Lower leg skin (tissue), 4 donors: ENCODE measurements at regions not wholly inside any gene's neighbourhood (a gene's known extent, or its start where the extent isn't known, plus 50 kb on each side); places are given as distances from the start of the nearest gene placed in this dataset.

Experiments used
- DNase-seq, 2 donors: peaks; one replicate each; pipeline ENCODE4 v3.0.0-alpha.2; 2019; ENCODE audit warnings: low spot score in 2 of 2
- H3K4me3 ChIP-seq: fragments of 200-600 bp; sonication (generic); 2 replicates; pipeline ENCODE4 v1.5.1; 2017; ENCODE audit warnings: mild to moderate bottlenecking, low read depth; ENCODE audit not compliant: poor library complexity, severe bottlenecking
- POLR2A ChIP-seq, 2 donors: fragments of 450-650 bp; IDR thresholded peaks; one replicate each; pipeline ENCODE4 v1.6.1; 2016 to 2017; ENCODE audit warnings: antibody characterized with exemption in 2 of 2, mild to moderate bottlenecking in 1 of 2, moderate library complexity in 1 of 2
- WGBS, 2 donors: methylation state at CpG; one replicate each; pipeline ENCODE4 v1.1.5; 2018; 5-methylcytosine and 5-hydroxymethylcytosine counted together
- intact Hi-C: fragments of 100-400 bp; cut with DNase I; formaldehyde crosslinking; loops from one replicate; pipeline ENCODE4 v1.15.0; 2023; ENCODE audit warnings: low total_unique reads
- TF ChIP-seq, protein P1 (sequence below), 3 donors: fragments of 450-650 bp; IDR thresholded peaks; one replicate each; pipeline ENCODE4 v1.5.1; 2016; ENCODE audit warnings: antibody characterized with exemption in 3 of 3, mild to moderate bottlenecking in 3 of 3, moderate library complexity in 2 of 3

DNA sequence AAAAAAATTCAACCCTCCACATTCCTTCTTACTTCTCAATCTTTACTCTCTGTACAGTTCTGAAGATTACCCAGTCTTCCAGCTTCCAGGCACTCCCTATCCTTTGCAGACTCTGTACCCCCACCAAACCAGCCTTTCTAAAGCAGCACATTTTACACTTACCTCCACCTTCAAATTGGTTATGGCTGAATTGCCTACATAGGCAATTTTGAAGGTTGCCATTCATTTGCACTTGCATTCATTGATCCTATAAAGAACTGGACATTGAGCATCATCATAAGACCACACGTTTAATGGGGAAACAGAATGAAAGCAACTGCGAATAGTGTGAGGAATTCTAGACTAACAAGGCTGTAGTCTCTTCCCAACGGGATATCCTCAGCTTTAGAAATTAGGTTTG is 233.4 kb downstream of the TRIB2 start:
- TF ChIP-seq, protein P1, sequence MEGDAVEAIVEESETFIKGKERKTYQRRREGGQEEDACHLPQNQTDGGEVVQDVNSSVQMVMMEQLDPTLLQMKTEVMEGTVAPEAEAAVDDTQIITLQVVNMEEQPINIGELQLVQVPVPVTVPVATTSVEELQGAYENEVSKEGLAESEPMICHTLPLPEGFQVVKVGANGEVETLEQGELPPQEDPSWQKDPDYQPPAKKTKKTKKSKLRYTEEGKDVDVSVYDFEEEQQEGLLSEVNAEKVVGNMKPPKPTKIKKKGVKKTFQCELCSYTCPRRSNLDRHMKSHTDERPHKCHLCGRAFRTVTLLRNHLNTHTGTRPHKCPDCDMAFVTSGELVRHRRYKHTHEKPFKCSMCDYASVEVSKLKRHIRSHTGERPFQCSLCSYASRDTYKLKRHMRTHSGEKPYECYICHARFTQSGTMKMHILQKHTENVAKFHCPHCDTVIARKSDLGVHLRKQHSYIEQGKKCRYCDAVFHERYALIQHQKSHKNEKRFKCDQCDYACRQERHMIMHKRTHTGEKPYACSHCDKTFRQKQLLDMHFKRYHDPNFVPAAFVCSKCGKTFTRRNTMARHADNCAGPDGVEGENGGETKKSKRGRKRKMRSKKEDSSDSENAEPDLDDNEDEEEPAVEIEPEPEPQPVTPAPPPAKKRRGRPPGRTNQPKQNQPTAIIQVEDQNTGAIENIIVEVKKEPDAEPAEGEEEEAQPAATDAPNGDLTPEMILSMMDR (IDR thresholded peaks at IDR 0.05), result no peak
- no peak for TF ChIP-seq POLR2A (IDR thresholded peaks at IDR 0.05)
- H3K4me3 ChIP-seq, result no peak overlapping the region
- intact Hi-C loops, result no loop called here
- DNase-seq, result no peak
- WGBS, 2 donors, result 92 to 95% methylated on average over 3 of the region's 3 CpGs

DNA sequence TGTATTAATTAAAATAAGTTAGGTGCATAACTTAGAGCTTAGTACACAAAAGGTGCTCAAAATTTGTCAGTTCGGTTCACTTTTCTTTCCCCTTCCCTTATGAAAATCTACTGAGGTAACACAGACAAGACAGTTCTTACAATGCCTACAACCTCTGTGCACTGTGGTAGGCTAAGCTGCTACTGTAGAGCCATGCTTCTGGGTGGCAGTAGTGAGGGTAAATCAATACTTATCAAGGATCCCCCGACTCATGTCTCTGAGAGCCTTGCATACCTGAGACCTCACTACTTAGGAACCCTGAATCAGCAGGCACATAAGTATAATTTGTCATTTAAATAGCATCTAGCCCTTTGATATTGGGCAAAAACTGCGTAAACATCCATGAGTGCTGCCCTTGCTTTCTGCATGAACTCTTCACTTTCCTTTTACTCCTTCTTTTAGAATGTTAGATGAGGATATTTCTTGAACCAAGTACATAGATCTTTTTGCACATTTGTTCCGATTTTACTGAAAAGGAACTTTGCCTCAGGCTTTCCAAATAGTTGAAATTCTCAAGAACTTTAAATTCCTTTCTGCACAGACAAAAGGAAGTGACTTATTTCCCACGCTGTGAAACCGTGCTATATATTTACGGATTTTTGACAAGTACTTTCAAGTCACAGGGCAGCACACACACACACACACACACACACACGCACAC is 234.4 kb downstream of the TRIB2 start:
- WGBS, 2 donors, result 38% methylated on average over 8 of the region's 8 CpGs
- no peak overlapping the region for H3K4me3 ChIP-seq
- no peak for TF ChIP-seq POLR2A (IDR thresholded peaks at IDR 0.05)
- TF ChIP-seq, protein P1 (IDR thresholded peaks at IDR 0.05), result no peak
- no peak for DNase-seq
- intact Hi-C loops, result no loop called here

DNA sequence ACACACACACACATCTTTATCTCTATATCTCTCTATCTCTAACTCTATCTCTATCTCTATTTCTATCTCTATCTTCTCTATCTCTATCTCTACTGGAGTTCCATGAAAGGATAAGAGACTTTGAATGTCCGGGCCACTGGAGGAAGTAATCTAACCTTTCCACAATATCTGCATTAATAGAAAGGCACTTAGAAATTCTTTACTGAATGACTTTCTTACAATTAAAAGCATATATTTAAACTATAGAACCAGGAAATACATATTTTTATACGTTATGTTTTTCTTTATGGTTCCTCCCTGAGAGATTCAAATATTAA is 234.9 kb downstream of the TRIB2 start:
- TF ChIP-seq, protein P1 (IDR thresholded peaks at IDR 0.05), result no peak
- no peak for TF ChIP-seq POLR2A (IDR thresholded peaks at IDR 0.05)
- intact Hi-C loops, result no loop called here
- DNase-seq, result no peak
- no peak overlapping the region for H3K4me3 ChIP-seq
- 52 to 57% methylated on average over 2 of the region's 2 CpGs for WGBS, 2 donors

DNA sequence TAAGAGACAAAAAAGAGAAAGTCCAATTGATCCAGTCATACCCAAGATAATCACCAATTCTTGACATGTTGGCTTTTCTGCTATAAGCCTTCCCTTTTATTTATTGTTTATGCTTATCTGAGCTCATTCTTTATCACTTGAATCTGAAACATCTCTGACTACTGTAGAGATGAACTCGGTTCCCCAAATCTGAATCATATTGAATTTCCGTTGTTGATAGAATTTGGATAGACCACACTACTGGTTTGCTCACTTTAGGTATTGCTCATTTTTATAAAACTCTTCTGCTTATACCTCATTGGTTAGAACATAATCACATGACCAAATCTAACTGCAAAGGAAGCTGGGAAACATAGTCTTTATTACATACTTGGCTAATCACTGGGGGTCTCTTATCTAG is 236.9 kb downstream of the TRIB2 start:
- H3K4me3 ChIP-seq, result no peak overlapping the region
- TF ChIP-seq, protein P1 (IDR thresholded peaks at IDR 0.05), result no peak
- no peak for TF ChIP-seq POLR2A (IDR thresholded peaks at IDR 0.05)
- DNase-seq, result no peak
- intact Hi-C loops, result no loop called here
- 92 to 97% methylated on average over 2 of the region's 2 CpGs for WGBS, 2 donors

DNA sequence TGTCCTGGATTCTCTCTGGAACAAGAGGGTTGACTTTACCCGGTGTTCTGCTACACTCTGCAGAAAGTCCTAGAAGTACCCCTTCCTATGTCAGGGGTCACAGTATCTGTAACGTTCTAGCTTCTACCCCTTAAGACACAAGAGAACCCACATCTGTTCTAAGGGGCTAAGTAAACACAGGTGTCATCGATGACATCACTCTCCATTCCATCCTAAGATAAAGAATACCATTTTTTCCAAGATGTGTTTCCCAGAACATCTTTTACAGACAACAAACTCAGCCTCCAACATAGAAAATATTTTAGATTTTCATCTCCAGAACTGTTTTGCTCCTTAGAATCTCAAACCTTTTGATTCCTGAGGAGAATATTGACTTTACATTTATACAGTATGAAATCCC is 239.1 kb downstream of the TRIB2 start:
- no peak for DNase-seq
- 46 to 70% methylated on average over 3 of the region's 3 CpGs for WGBS, 2 donors
- intact Hi-C loops, result no loop called here
- no peak for TF ChIP-seq POLR2A (IDR thresholded peaks at IDR 0.05)
- H3K4me3 ChIP-seq, result no peak overlapping the region

DNA sequence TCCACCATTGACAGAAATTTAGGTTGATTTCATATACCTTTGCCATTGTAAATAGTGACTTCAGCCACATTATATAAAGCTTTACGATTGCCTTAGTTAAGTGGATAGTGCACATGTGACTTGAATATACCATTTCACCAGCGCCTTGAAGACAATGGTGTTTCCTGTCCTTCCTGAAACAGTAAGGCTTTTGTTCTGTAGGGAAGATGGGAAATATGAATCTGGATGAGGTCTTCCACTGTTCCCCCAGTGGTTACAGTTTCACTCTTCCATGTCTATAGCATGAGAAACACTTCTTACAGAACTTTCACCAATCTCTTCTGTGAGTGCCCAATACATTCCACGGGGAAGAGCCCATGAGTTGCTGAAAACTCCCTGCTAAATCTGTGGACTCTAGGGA is 240.5 kb downstream of the TRIB2 start:
- TF ChIP-seq, protein P1 (IDR thresholded peaks at IDR 0.05), result no peak
- no peak for TF ChIP-seq POLR2A (IDR thresholded peaks at IDR 0.05)
- no peak for DNase-seq
- no peak overlapping the region for H3K4me3 ChIP-seq
- intact Hi-C loops, result no loop called here
- WGBS, 2 donors, result 90 to 91% methylated on average over 3 of the region's 3 CpGs
